Fibroblast of lung (primary cell): ENCODE measurements at regions not wholly inside any gene's neighbourhood (a gene's known extent, or its start where the extent isn't known, plus 50 kb on each side); places are given as distances from the start of the nearest gene placed in this dataset.

ENCODE experiments used
- EZH2 ChIP-seq: IDR thresholded peaks from 2 replicates; pipeline ENCODE4 v1.5.1; 2012; ENCODE audit warnings: low read length, control low read depth, mild to moderate bottlenecking; ENCODE audit errors: missing control alignments
- TF ChIP-seq, protein P1 (sequence below), 2 donors: IDR thresholded peaks in 1 of 2; conservative IDR thresholded peaks in 1 of 2; 1 replicate in 1 of 2; 2 replicates in 1 of 2; pipeline ENCODE4 v1.5.1; 2011 to 2012; ENCODE audit warnings: low read length in 2 of 2, control low read depth in 1 of 2, inconsistent platforms in 1 of 2, low read depth in 1 of 2, mild to moderate bottlenecking in 1 of 2

DNA sequence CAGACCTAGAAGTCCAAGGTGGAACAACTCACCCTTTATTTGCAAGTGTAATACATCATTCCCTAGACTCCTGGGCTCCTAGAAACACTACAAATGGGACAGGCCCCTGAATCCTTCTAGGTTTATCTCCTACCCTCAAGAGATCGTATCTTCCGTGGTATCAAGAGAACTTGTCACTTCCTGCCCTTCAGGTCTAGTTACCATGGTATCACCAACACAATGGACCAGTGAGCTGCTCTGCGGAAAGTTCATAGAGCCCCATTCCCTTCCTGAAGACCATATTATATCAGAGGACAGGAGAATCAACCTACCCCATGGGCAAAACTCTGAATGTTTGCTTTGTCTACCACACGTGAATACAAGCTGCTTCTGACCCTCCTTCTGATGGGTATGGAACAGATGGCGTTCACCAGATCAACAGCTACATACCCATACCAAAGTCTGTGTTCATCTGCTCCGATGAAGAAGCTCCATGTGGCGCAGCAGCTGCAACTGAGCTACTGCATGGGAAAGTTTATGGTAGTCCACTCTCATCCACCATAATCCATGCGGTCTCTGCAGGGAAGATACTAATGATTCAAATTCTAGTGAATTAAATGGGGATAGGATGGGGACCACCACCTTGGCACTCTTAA is 84.6 kb upstream of the KLF13 start:
- TF ChIP-seq, protein P1, sequence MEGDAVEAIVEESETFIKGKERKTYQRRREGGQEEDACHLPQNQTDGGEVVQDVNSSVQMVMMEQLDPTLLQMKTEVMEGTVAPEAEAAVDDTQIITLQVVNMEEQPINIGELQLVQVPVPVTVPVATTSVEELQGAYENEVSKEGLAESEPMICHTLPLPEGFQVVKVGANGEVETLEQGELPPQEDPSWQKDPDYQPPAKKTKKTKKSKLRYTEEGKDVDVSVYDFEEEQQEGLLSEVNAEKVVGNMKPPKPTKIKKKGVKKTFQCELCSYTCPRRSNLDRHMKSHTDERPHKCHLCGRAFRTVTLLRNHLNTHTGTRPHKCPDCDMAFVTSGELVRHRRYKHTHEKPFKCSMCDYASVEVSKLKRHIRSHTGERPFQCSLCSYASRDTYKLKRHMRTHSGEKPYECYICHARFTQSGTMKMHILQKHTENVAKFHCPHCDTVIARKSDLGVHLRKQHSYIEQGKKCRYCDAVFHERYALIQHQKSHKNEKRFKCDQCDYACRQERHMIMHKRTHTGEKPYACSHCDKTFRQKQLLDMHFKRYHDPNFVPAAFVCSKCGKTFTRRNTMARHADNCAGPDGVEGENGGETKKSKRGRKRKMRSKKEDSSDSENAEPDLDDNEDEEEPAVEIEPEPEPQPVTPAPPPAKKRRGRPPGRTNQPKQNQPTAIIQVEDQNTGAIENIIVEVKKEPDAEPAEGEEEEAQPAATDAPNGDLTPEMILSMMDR (conservative IDR thresholded peaks at IDR 0.05 in 1 of 2, IDR thresholded peaks at IDR 0.05 in 1 of 2; ENCODE audit: low read depth in 1 of 2, low read length in 2 of 2): no peak
- TF ChIP-seq EZH2: no peak
